Hematopoietic multipotent progenitor cell treated with erythropoietin and hydrocortisone succinate and interleukin-3 and kit ligand, for 4 days (in vitro differentiated cells): ENCODE measurements at regions not wholly inside any gene's neighbourhood (a gene's known extent, or its start where the extent isn't known, plus 50 kb on each side); places are given as distances from the start of the nearest gene placed in this dataset.
A peak's percentile ranks its signal among the peaks of the same experiment; 100 is the strongest.

Experiments
- DNase-seq: peaks from one replicate; pipeline ENCODE4 v3.0.0-alpha.2; 2015

DNA sequence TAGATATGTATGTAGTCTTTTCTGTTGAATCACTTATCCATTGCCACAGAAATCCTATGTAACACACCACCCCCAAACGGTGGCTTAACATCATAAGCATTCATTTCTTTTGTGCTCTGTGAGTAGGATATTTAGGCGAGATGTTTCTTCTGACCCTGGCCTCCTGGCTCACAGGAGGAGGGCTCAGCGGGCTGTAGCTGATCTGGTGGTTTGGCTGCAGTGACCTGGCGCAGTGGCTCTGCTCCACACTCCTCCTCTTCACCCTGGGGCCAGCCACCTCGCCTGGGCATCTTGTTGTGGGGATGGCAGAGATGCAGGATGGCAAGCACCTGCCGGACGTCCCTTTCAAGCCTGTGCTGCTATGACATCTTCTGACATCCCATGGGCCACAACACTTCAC, 147.1 kb upstream of the IRS2 start:
- no peak for DNase-seq

DNA sequence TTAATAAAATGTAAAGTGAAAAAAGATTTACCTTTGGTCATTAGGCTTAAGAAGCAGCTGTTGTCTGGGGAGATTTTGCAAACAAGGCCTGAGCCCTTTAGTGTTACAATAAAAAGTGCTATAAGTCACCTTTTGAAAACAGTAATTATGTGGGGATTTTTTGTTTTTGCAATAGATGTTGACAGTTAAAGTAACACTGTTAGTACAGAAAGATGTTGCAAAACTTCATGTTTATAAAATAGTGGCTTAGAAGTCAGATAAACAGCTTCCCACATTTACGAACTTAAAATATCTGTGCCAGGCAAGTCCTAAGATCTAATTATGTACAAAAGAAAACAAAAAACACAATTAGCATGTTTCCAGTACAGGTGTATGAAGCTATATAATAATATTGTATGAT, 138.0 kb upstream of the IRS2 start:
- no peak for DNase-seq

DNA sequence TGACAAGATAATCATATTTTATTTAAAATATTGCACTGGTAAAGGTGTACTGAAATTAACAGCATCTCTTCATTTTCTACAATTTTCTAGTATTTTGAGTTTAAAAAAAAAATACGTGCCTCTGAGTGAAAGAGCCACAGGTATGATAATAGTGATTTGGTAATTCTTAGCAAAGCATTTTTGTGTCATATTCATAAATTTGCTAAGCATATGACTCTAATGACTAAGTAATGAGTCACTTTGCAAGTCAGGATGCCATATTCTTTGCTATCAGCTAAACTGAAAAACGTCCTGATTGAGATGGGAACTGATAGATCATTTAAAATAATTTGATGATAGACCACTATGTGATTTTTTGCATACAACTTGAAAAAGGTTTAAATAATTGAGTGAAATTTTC, 136.1 kb upstream of the IRS2 start:
- DNase-seq, result no peak

DNA sequence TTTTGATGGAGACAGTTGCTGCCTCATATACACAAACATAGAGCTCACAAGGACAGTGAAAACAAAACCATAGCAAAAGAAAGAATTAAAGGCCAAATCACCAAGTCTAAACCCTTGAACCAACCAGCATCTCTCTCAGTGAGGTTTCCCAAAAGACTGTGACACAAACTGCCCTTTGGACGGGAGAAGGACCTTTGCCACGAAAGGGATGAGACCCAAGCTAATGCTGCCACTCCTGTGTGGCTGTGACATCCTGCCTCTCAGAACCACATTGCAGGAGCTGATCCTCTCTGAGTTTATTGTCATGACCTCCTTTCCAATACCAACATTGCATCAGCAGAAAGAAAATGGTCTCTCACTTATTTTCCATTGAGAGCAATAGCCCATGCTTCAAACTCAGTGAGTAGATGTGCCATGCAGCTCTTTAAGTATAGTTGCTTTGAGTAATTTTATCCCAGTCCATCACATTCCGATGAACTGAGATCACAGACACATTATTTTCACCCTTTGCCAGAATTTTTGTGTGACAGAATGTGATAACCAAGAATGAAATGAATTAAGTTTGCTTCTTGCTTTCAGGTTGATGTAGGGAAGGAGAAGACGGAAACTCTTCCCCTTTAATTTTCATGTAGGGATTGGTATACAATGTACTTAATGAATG, 133.5 kb upstream of the IRS2 start:
- DNase-seq, result no peak

GRCh38 chr13:109918179-109918711, 131.9 kb upstream of the IRS2 start:
- no peak for DNase-seq

- no peak for DNase-seq
Observed at GRCh38 chr13:109917422-109917821, 131.0 kb upstream of the IRS2 start.

DNA sequence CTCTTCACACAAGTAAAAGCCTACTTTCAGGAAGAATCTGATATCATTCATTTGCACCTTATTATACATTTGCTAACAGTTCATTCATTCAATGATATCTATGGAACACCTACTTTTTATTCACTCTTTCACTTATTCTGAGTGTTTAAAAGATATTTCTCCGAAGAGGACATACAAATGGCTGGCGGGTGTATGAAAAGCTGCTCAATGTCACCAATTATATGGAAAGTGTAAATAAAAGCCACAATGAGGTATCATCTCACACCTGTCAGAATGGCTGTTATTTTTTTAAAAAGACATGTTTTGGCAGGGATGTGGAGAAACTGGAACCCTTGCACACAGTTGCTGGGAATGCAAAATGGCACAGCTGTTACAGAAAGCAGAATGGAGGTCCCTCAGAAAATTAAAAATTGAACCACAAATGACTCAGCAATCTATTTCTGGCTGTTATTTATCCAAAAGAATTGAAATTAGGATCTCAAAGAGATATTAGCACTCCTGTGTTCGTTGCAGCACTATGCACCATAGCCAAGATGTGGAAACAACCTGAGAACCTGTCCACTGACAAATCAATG, 127.6 kb upstream of the IRS2 start:
- no peak for DNase-seq

- DNase-seq, result no peak
Observed at GRCh38 chr13:109913186-109913585, 126.8 kb upstream of the IRS2 start.

- DNase-seq, result no peak
Observed at GRCh38 chr13:109910194-109910593, 123.8 kb upstream of the IRS2 start.

DNA sequence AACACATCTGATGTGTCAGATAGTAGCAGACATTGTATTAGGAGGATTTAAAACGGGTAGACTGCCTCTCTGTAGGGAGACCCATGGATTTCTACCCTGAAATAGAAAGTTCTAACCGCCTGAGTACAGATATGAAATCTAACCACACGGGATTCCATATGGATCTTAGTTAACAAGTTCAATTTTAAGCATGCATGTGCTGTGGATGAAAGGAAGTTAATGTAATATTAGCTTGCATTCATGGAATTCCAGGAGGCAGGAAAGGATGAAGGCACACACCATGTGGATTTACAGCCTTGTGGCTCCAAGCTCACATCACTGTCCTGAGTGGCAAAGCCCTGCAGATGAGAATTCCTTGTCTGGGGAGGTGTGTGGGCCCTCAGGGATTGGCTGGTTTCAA, 120.6 kb upstream of the IRS2 start:
- no peak for DNase-seq

GRCh38 chr13:109904218-109904617, 117.8 kb upstream of the IRS2 start:
- peak; percentile 35 for DNase-seq

DNA sequence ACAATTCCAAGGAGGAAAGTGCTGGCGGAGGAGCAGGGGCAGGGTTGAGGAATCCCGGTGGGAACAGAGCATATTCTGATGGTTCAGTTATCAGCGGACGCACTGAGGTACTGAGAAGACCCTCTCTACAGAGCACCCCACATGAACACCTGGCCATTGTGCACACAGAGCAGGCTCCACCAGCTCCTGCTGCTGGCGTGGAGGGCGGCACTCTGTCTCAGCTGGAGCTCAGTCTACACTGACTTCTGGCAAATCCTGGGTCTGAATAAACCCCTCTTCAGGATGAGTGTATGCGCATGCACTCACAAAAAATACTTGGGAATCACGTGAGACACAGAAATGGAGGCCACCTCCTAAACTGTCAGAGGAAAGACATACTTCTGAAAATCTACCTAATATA, 114.4 kb upstream of the IRS2 start:
- DNase-seq, result no peak

DNA sequence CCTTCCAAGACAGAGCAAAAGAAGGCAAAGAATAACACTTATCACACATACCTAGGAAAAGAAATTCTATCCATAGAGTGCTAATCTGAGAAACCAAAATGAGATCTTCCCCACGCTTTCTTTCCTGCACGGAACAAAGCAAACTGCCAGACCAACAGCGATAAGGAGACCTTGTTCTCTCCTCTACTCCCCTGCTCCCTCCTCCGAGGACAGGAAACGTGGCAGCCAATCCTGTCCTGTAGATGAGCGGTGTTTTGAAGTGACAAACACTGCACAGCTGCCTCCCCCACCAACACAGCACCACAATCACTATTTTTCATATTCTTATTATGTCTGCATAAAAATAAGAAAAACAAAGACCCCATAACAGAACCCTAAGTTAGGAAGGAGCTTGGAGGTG, 113.9 kb upstream of the IRS2 start:
- DNase-seq, result no peak

- no peak for DNase-seq
Observed at GRCh38 chr13:109899748-109900147, 113.4 kb upstream of the IRS2 start.

DNA sequence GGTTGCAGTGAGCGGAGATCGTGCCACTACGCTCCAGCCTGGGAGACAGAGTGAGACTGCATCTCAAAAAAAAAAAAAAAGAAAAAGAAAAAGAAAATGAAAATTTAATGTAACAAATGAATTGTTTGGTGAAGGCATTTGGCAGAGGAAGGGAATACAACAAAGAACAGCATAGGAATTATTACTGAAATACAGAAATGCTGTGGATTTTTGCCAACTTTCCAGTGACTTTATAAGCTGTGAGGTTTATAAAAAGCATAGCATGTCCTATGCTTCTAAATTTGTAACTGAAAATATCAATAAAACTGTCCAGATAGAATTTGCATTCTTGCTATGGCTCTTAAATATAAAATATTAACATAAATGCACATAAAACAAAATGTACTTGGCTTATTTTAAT, 112.9 kb upstream of the IRS2 start:
- no peak for DNase-seq

DNA sequence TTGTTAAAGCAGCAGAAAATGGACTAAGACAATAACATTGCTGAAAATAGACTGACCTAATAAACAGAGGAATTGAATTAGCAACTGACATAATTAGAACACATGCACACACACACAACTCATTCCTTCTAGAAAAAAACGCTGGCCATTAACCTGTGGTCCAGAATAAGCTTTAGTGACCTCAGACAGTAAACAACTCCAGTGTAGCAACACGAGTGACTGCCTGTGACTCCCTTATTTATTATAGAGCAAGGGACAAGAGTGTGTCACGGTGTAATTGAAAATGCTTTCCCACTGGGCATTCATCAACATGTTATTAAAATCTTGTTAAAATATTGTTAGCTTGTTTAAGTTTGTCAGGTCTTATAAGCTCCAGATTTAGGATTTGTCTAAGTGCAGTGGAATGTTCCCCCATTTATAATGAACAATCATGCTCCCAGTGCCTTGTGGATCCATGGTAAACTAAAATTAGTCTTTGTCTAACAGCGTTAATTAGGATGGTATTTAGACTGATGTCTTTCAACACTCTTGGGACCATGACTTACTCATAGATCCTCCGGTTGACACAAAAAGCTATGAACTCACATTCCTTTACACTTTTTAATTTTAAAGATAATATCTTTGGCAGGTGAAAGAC, 111.7 kb upstream of the IRS2 start:
- DNase-seq, result no peak

DNA sequence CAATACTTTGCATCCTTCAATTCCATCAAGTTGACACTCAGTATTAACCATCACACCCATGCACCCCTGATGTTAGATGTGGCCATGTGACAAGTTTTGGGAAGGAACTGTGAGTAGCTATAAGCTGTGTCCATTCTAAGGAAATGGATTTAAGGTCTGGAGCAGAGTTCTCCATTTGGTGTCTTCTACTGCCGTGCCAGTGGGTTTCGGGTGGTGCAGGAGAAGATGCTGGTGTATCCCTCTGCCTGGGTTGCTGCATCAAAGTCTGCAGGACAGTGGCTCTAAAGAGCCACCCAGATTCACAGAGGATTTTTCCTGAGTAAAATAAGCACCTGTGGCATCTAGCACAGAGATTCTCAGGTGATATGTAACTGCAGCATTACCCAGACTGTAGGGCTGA, 105.7 kb upstream of the IRS2 start:
- DNase-seq, result no peak

DNA sequence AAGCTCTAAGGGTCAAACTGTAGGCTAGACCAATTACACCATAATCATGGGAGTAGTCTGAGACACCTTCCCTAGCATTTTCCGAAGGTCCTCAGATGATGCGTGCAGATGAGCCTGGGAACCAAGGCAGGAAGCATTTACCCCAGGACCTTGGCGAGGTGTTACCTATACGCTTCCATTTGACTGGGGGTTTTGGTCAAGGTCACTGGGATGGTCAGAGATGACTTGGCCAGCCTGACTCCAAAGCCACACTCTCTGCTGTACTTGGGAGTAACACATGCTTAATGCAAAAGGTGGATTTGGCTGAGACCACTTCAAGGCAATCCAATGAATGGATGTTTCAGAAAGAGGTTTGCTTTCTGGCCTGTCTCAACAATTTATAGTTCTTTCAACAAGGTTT, 98.9 kb upstream of the IRS2 start:
- DNase-seq, result no peak

GRCh38 chr13:109884462-109884861, 98.1 kb upstream of the IRS2 start:
- DNase-seq, result no peak

GRCh38 chr13:109883181-109884180, 97.1 kb upstream of the IRS2 start:
- DNase-seq, result no peak

DNA sequence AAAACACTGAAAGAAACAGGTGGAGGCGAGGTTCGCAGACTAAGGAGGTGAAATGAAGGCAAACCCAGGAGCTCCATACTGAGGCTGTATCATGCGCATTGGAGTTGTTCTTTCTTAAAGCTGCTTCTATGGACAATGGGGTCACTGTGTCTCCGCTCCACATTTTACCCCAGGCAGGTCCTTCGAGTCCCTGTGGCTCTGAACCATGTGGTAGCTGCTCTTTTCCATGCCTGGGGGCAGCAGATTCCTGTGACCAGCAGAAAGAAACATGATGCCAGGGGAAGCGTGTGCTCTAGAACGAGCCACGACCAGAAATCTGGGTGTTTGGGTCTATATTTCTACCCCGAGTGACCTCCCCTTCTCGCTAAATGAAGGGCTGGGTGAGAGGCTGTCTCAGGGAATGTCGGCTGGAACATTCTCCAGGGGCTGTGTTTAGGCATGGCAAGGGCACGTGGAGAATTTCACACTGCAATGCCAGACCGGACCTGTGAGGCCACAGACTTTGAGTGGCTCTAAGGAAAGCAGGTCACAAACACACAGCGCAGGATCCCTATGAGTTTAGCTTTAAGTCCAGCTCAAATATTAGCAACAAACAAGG, 95.7 kb upstream of the IRS2 start:
- no peak for DNase-seq

DNA sequence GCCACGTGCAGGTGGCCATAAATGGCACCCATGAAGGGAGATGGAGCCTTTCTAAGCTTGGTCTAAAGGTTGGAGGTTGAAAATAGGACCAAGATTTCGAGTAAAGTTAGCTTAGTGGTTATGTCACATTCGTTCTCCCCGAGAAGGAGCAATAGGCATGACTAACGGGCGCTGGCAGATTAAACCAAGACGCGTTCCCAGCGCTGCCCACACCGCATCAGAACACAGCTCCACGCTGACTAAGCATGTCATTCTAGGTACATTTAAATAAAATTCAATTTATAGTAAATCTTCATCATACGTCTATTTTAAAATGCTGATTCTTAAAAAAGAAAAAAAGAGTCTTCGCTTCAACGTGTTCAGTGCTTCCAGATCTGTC, 95.0 kb upstream of the IRS2 start:
- DNase-seq, result no peak
